ENCODE measurements at regions not wholly inside any gene's neighbourhood (a gene's known extent, or its start where the extent isn't known, plus 50 kb on each side); places are given as distances from the start of the nearest gene placed in this dataset.

GRCh38 chr18:61948281-61948741 lies 55.5 kb upstream of the RNF152 start:
- Histone ChIP-seq H4K20me1 (ENCODE audit: control insufficient read depth, extremely low read depth, insufficient read depth, low read length) (no peaks in the 10 kb centered on the region), H2AFZ (ENCODE audit: low read length) (no peak overlapping the region), H3K27me3 (ENCODE audit: control insufficient read depth, insufficient read depth, low read length) (no peaks in the 10 kb centered on the region), H3K4me3 (replicated peaks in 1 of 4; ENCODE audit: control extremely low read depth in 1 of 4, insufficient read depth in 1 of 4, low read depth in 3 of 4, low read length in 4 of 4) (no peak overlapping the region), H3K9ac (ENCODE audit: insufficient read depth, low read length) (no peak overlapping the region), H3K36me3 (ENCODE audit: control insufficient read depth, insufficient read depth, low read length) (no peaks in the 10 kb centered on the region), H3K27ac (ENCODE audit: insufficient read depth, low read length) (no peak overlapping the region), H3K79me2 (ENCODE audit: control insufficient read depth, insufficient read depth, low read length) (no peaks in the 10 kb centered on the region), H3K4me2 (ENCODE audit: extremely low read depth, insufficient read depth, low read length) (peak overlapping the region; percentile 42), H3K4me1 (ENCODE audit: control insufficient read depth, extremely low read depth, insufficient read depth, low read length) (peaks cover 6% of the 10 kb centered on the region), H3K9me3 (ENCODE audit: control insufficient read depth, insufficient read depth, low read depth, low read length) (no peaks in the 10 kb centered on the region)
- peak; percentile 20 to 77 for DNase-seq (ENCODE audit: low read depth in 2 of 2)
- TF ChIP-seq CTCF (conservative IDR thresholded peaks at IDR 0.05 in 1 of 2, IDR thresholded peaks at IDR 0.05 in 1 of 2; ENCODE audit: low read depth in 1 of 2, low read length in 2 of 2) (no peak), EZH2 (IDR thresholded peaks at IDR 0.05; ENCODE audit: low read length, missing control alignments) (no peak)

- DNase-seq (ENCODE audit: low read depth in 2 of 2): peak; percentile 37 to 89
- Histone ChIP-seq H3K27ac (ENCODE audit: insufficient read depth, low read length) (no peak overlapping the region), H3K79me2 (ENCODE audit: control insufficient read depth, insufficient read depth, low read length) (no peaks in the 10 kb centered on the region)
These were observed 53.6 kb upstream of the RNF152 start for GRCh38 chr18:61946449-61946848.

GRCh38 chr18:61943175-61943964 lies 50.6 kb upstream of the RNF152 start:
- no peaks in the 10 kb centered on the region for H3K9me3 ChIP-seq (ENCODE audit: control insufficient read depth, insufficient read depth, low read depth, low read length)
- no peak overlapping the region for H3K4me2 ChIP-seq (ENCODE audit: extremely low read depth, insufficient read depth, low read length)
- H3K27ac ChIP-seq (ENCODE audit: insufficient read depth, low read length): no peak overlapping the region
- TF ChIP-seq CTCF (conservative IDR thresholded peaks at IDR 0.05 in 1 of 2, IDR thresholded peaks at IDR 0.05 in 1 of 2; ENCODE audit: low read depth in 1 of 2, low read length in 2 of 2) (no peak), EZH2 (IDR thresholded peaks at IDR 0.05; ENCODE audit: low read length, missing control alignments) (no peak)
- no peaks in the 10 kb centered on the region for H3K27me3 ChIP-seq (ENCODE audit: control insufficient read depth, insufficient read depth, low read length)
- no peaks in the 10 kb centered on the region for H3K79me2 ChIP-seq (ENCODE audit: control insufficient read depth, insufficient read depth, low read length)
- H3K4me1 ChIP-seq (ENCODE audit: control insufficient read depth, extremely low read depth, insufficient read depth, low read length): peaks cover under 1% of the 10 kb centered on the region
- H4K20me1 ChIP-seq (ENCODE audit: control insufficient read depth, extremely low read depth, insufficient read depth, low read length): no peaks in the 10 kb centered on the region
- no peak overlapping the region for H3K9ac ChIP-seq (ENCODE audit: insufficient read depth, low read length)
- H3K4me3 ChIP-seq (replicated peaks in 1 of 4; ENCODE audit: control extremely low read depth in 1 of 4, insufficient read depth in 1 of 4, low read depth in 3 of 4, low read length in 4 of 4): no peak overlapping the region
- DNase-seq (ENCODE audit: low read depth in 2 of 2): peak in 1 of 2 donors; percentile 39
- H2AFZ ChIP-seq (ENCODE audit: low read length): no peak overlapping the region
- no peaks in the 10 kb centered on the region for H3K36me3 ChIP-seq (ENCODE audit: control insufficient read depth, insufficient read depth, low read length)

More at GRCh38 chr18:61946449-61946848, 53.6 kb upstream of the RNF152 start:
- H3K27me3 ChIP-seq (ENCODE audit: control insufficient read depth, insufficient read depth, low read length): no peaks in the 10 kb centered on the region
- H3K36me3 ChIP-seq (ENCODE audit: control insufficient read depth, insufficient read depth, low read length): no peaks in the 10 kb centered on the region
- no peaks in the 10 kb centered on the region for H3K9me3 ChIP-seq (ENCODE audit: control insufficient read depth, insufficient read depth, low read depth, low read length)
- no peak overlapping the region for H3K9ac ChIP-seq (ENCODE audit: insufficient read depth, low read length)
- no peak overlapping the region for H2AFZ ChIP-seq (ENCODE audit: low read length)
- no peaks in the 10 kb centered on the region for H4K20me1 ChIP-seq (ENCODE audit: control insufficient read depth, extremely low read depth, insufficient read depth, low read length)
- H3K4me2 ChIP-seq (ENCODE audit: extremely low read depth, insufficient read depth, low read length): no peak overlapping the region
- H3K4me3 ChIP-seq (replicated peaks in 1 of 4; ENCODE audit: control extremely low read depth in 1 of 4, insufficient read depth in 1 of 4, low read depth in 3 of 4, low read length in 4 of 4): no peak overlapping the region
- peaks cover 2% of the 10 kb centered on the region for H3K4me1 ChIP-seq (ENCODE audit: control insufficient read depth, extremely low read depth, insufficient read depth, low read length)
- TF ChIP-seq CTCF (conservative IDR thresholded peaks at IDR 0.05 in 1 of 2, IDR thresholded peaks at IDR 0.05 in 1 of 2; ENCODE audit: low read depth in 1 of 2, low read length in 2 of 2): no peak
